Heart left ventricle (tissue), 16 donors: ENCODE measurements at regions not wholly inside any gene's neighbourhood (a gene's known extent, or its start where the extent isn't known, plus 50 kb on each side); places are given as distances from the start of the nearest gene placed in this dataset.

Experiments used
- ATAC-seq, 4 donors: fragments of 200-7000 bp; cut with Tn5 transposase; one replicate each; pipeline ENCODE4 v1.9.1; 2020 to 2022; ENCODE audit warnings: moderate library complexity in 4 of 4, mild to moderate bottlenecking in 3 of 4, moderate number of reproducible peaks in 1 of 4
- DNase-seq, 5 donors: peaks; one replicate each; pipeline ENCODE4 v3.0.0-alpha.2; 2020
- H3K27ac ChIP-seq, 12 donors: fragments of 200-600 bp; sonication (generic) in 4 of 12; one replicate each; pipeline versions ENCODE4 v1.5.0 to v1.8.0; 2016 to 2022; ENCODE audit warnings: mild to moderate bottlenecking in 2 of 12
- H3K27me3 ChIP-seq, 9 donors: fragments of 200-600 bp; sonication (generic) in 2 of 9; one replicate each; pipeline versions ENCODE4 v1.5.1 to v1.8.0; 2016 to 2022; ENCODE audit warnings: mild to moderate bottlenecking in 3 of 9
- H3K36me3 ChIP-seq, 9 donors: fragments of 200-600 bp; sonication (generic) in 2 of 9; one replicate each; pipeline versions ENCODE4 v1.5.0 to v1.8.0; 2018 to 2022; ENCODE audit warnings: mild to moderate bottlenecking in 2 of 9
- H3K4me1 ChIP-seq, 12 donors: fragments of 200-600 bp; sonication (generic) in 4 of 12; one replicate each; pipeline versions ENCODE4 v1.5.0 to v1.8.0; 2016 to 2022; ENCODE audit warnings: mild to moderate bottlenecking in 3 of 12
- H3K4me3 ChIP-seq, 12 donors: fragments of 200-600 bp; sonication (generic) in 4 of 12; one replicate each; pipeline versions ENCODE4 v1.5.0 to v1.8.0; 2017 to 2022; ENCODE audit warnings: mild to moderate bottlenecking in 9 of 12, moderate library complexity in 4 of 12
- H3K9me3 ChIP-seq, 12 donors: fragments of 200-600 bp; sonication (generic) in 4 of 12; one replicate each; pipeline versions ENCODE4 v1.5.0 to v1.8.0; 2016 to 2022; ENCODE audit warnings: mild to moderate bottlenecking in 1 of 12
- CTCF ChIP-seq, 12 donors: fragments of 200-600 bp; sonication (generic) in 4 of 12; IDR thresholded peaks; one replicate each; pipeline versions ENCODE4 v1.5.0 to v1.8.0; 2018 to 2022; ENCODE audit warnings: antibody characterized with exemption in 12 of 12, mild to moderate bottlenecking in 5 of 12
- POLR2A ChIP-seq, 2 donors: fragments of 450-650 bp; IDR thresholded peaks; one replicate each; pipeline ENCODE4 v1.6.1; 2017; ENCODE audit warnings: antibody characterized with exemption in 2 of 2, mild to moderate bottlenecking in 2 of 2, moderate library complexity in 2 of 2
- WGBS, 4 donors: extraction: QIAGEN DNeasy Blood & Tissue Kit in 2 of 4; methylation state at CpG; one replicate each; pipeline versions ENCODE4 v1.1.5 to v1.1.7; 2013 to 2018; 5-methylcytosine and 5-hydroxymethylcytosine counted together
- intact Hi-C, 10 donors: fragments of 100-400 bp; cut with DNase I; formaldehyde crosslinking; loops; one replicate each; pipeline versions ENCODE4 v1.11.1 to v1.14.2; 2022
- donor health status: ischemic (EF 13 %, LVEDD 7.1; RV severe dilation, severe dysfunction).
- donor health status: healthy with polysubstance abuse.
- donor health status: DM: no; HTN: yes; CAD: no.
- donor health status: DM: no; HTN: no; CAD: no.
- donor health status: ischemic (EF 25% LVEDD 6.9; RV normal size, moderate dysfunction).
- donor health status: ischemic (EF 25% LVEDD 5.7; RV mildly dilated, moderate dysfunction).
- donor health status: healthy.
- donor health status: DM: yes; HTN: yes; CAD: no.
- donor health status: ischemic (EF 35%, LVEDD 5.7; RV mildly dilated, moderate dysfunction).
- donor health status: nonischemic (EF 11% LVEDD 7.7; RV severe dilation, severe dysfunction).
- donor health status: DM: yes; HTN: yes; CAD: no.
- donor health status: PGD.
- donor health status: ischemic (EF 29% LVEDD 5.4; RV normal size, mild dysfunction).
- donor health status: nonischemic (EF 23%, LVEDD 6.1; RV moderate dilation, normal function).

DNA sequence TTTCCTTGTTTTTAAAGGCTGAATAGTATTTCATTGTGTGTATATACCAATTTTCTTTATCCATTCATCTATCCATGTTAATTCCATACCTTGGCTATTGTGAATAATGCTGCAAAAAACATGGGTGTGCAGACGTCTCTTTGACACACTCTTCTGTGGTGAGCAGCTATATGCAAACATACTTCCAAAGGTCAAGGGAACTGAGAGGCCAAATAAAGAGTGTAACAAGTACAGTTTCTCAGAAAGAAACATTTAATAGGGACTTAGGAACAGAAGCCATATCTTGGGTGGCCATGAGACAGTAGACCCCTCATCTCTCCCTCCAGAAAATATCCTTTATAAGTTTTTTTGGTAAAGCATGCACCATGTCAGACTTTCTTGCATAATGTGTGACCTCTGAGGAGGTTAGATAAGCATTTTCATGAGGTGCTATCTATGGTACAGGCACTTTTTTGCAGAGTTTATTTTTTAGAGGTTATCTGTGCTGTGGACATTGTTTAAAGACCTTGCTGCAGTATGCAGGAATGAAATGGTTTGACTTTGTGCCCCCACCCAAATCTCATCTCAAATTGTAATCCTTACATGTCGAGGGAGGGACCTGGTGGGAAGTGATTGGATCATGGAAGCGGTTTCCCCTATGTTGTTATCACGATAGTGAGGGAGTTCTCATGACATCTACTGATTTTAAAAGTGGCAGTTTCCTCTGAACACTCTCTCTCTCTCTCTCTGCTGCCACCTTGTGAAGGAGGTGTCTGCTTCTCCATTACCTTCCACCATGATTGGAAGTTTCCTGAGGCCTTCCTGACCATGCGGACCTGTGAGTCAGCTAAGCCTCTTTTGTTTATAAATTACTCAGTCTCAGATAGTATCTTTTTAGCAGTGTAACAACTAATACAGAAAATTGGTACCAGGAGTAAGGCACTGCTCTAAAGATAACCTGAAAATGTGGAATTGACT lies 1202.3 kb downstream of the GALC start:
- Histone ChIP-seq H3K4me1 (no peaks in the 10 kb centered on the region), H3K27me3 (no peaks in the 10 kb centered on the region), H3K36me3 (no peaks in the 10 kb centered on the region), H3K9me3 (no peaks in the 10 kb centered on the region), H3K4me3 (no peak overlapping the region), H3K27ac (no peak overlapping the region)
- DNase-seq (no peak), ATAC-seq (no peak)
- intact Hi-C loops, result no loop called here
- no peak for TF ChIP-seq POLR2A (IDR thresholded peaks at IDR 0.05)
- no peak for TF ChIP-seq CTCF (IDR thresholded peaks at IDR 0.05)
- 65 to 74% (median 69%) methylated on average over 5 of the region's 5 CpGs for WGBS, 4 donors

DNA sequence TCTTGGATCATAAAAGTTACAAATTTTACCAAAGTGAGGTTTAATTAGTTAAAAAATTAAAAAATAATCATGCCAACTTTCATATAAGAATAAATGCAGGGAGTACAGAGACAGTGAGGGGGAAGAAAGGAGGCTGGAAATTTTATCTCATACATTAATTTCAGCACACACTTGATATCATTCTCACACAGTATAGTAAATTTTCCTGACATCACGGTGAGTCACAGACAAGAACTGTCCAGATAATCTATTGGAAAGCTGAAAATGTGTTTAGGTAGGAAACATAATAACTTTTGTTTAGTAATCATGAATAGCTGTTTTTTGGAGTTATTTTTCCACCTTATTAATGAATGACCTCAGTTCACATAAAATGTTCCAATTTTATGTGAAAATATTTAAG lies 1204.8 kb downstream of the GALC start:
- DNase-seq, result no peak
- no peaks in the 10 kb centered on the region for H3K27me3 ChIP-seq
- 43 to 56% (median 46%) methylated on average over 1 of the region's 1 CpG for WGBS, 4 donors
- ATAC-seq, result no peak
- H3K27ac ChIP-seq, result no peak overlapping the region
- intact Hi-C loops, result no loop called here
- H3K4me1 ChIP-seq, result no peaks in the 10 kb centered on the region
- TF ChIP-seq CTCF (IDR thresholded peaks at IDR 0.05), result no peak
- TF ChIP-seq POLR2A (IDR thresholded peaks at IDR 0.05), result no peak
- H3K9me3 ChIP-seq, result no peaks in the 10 kb centered on the region
- no peak overlapping the region for H3K4me3 ChIP-seq
- H3K36me3 ChIP-seq, result no peaks in the 10 kb centered on the region

DNA sequence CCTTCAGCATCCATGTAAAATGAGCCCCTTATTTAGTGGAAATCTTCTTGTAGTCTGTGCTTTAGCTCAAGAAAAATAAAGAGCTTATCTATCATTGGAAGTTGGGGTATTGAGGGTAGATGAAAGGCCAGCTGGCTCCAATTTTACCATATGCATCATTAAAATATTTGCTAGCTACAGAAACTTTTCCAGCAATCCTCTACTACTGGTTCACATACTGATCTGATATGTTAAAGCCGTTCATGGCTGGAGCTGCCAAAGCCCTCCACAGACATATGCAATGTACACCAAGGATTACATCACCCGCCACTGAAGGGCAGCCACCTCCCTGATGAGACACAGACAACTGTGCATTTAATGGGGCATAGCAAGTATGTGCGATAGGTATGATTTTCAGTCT lies 1205.3 kb downstream of the GALC start:
- ATAC-seq, result no peak
- WGBS, 4 donors, result 36 to 47% (median 42%) methylated on average over 3 of the region's 3 CpGs
- no peaks in the 10 kb centered on the region for H3K36me3 ChIP-seq

More for the DNA sequence above, 1205.3 kb downstream of the GALC start:
- intact Hi-C loops, result no loop called here
- Histone ChIP-seq H3K4me1 (no peaks in the 10 kb centered on the region), H3K4me3 (no peak overlapping the region), H3K27me3 (no peaks in the 10 kb centered on the region), H3K9me3 (no peaks in the 10 kb centered on the region), H3K27ac (no peak overlapping the region)
- DNase-seq, result no peak
- TF ChIP-seq POLR2A (IDR thresholded peaks at IDR 0.05), result no peak
- no peak for TF ChIP-seq CTCF (IDR thresholded peaks at IDR 0.05)
